ENCODE measurements at regions not wholly inside any gene's neighbourhood (a gene's known extent, or its start where the extent isn't known, plus 50 kb on each side); places are given as distances from the start of the nearest gene placed in this dataset.
"Not testable (repeated sequence)": the region's sequence is repeated elsewhere in the genome, so short reads cannot be mapped to it uniquely, and the experiment has no call there.

DNA sequence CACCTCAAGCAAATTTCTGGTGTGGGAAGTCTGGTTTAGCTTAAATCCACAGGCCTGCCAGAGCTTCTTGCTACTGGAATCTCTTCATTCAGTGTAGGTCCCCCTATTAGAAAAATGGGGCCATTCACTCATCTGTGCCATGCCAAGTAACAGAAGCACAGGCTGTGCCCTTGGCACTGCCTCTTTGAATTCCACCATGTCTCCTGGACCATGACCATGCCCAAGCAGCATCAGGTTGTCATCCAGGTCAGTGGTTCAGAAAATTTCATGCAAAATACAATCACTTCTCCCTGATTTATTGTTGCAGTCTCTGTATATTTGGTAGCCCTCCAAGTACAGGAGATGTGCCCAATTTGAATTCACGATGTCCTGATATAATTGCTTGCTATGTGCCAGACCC lies 602.1 kb upstream of the ZNF385D start:
- ATAC-seq: no peak
- no peak for DNase-seq
- intact Hi-C loops (cut with DNase I): no loop called here

DNA sequence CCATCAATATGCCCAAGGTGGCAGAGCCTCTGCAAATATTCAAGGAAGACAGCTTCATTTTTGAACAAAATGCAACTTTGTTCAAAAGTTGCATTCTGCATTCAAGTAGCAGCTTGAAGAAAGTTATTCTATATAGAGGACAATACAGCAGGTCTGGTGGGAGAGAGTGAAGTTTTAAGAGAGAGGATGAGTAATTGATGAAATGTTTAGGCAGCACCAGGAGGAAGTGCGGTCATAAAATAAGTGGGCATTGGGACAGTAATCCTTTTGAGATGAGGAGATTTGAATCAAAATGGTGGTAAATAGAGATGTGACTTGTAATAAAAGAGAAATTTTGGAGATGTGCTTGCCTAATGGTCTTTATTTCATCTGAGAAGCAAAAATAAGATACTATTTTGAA lies 607.3 kb upstream of the ZNF385D start:
- ATAC-seq (no peak), DNase-seq (no peak)
- intact Hi-C loops (cut with DNase I): no loop called here

DNA sequence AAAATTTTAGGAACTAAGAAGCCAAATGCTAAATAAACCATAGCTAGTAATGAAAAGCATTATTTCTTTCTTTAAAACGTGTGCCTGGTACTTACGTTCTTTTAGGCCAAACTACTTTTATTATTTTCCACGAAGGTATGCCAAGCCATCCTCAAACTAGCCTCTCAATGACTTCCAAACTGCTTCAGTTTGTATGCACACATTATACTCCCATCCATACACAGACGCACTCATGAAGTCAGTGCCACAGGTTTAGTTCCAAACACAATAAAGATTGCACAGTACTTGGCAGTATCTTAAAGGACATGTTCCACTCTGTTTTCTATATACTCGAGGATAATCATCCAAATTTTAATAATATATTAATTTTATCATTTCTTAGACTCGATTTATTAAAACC lies 609.2 kb upstream of the ZNF385D start:
- intact Hi-C loops (cut with DNase I): no loop called here
- ATAC-seq (no peak), DNase-seq (no peak)

DNA sequence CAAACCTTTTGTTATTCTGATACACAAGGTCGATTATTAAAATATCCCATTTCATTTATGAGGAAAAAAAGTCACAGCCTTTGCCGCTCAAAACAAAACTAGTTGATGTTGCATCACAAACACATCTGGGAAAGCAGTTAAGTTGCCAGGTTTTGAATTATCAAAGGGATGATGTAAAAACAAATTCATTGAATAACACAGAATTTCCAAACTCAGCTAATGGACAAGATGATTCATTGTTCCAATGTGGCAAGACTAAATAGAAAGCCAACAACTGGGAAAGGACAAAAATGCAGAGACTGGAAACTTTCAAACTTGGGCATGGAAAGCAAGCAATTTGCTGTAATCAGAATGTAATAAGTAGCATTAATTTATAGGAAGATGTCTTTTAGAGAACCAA lies 610.0 kb upstream of the ZNF385D start:
- ATAC-seq: peak in 1 of 2 donors; percentile 67
- DNase-seq: no peak
- intact Hi-C loops (cut with DNase I): no loop called here

DNA sequence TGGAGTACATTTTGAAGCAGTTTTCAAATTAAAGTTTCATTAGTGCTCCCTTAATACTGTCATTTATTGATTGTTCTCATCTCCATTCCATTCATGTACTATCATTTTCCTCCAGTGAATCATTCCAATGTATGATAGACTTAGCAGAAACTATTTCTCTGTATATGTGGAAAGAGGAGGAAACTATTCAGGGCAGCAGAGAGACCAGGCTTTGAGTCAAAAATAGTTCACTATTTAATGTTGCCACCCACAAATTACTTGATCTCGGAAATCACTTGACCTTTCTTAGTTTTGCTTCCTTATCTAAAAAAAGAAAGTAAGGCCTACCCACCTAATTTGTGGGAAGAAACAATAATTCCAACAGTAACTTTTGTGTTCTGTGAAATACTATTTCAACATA lies 610.5 kb upstream of the ZNF385D start:
- ATAC-seq: no peak
- intact Hi-C loops (cut with DNase I): no loop called here
- DNase-seq: no peak

DNA sequence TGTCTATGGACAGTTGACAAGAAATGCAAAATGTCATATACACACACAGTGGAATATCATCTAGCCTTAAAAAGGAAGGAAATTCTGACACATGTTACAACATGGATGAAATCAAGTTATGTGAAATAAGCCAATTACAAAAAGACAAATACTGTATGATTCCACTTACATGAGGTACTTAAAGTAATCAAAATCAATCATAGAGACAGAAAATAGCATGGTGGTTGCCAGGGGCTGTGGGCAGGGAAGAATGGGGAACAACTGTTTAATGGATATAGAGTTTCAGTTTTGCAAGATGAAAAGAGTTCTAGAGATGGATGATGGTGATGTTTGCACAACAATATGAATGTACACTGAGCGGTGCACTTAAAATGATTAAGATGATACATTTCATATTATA lies 613.8 kb upstream of the ZNF385D start:
- intact Hi-C loops (cut with DNase I): no loop called here

DNA sequence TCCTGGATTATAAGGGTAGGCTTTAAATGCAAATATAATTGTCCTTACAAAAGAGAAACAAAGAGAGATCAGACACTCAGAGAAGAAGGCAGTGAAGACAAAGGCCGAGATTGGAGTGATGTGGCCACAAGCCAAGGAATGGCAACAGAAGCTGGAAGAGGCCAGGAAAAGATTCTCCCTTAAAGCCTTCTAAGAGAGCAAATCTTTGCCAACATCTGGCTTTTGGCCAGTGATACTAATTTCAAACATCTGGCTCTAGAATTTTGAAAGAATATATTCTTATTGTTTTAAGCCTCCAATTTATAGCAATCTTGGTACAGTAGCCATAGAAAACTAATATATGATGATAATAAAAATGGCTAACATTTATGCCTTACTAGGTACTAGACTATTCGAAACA lies 615.8 kb upstream of the ZNF385D start:
- intact Hi-C loops (cut with DNase I): no loop called here
- no peak for ATAC-seq
- DNase-seq: no peak

More for the DNA sequence above, 613.8 kb upstream of the ZNF385D start:
- DNase-seq (no peak), ATAC-seq (no peak)

DNA sequence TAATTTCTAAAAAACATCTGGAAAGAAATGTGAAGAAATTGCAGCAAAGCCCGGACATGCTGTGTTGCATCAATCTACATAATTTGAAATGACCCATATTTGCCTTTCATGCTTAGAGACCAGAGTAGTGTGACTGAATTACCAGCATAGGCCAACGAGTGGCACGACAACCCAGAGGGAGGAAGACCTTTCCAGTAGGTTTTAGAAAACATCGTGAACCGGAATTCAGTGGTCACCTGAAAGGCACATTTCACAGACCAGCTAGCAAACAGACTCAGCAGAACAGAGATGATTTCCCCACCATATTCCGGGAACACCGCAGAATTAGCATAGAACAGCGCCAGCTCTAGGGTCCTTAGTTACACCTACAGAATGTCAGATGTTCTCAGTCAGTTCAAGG lies 620.0 kb upstream of the ZNF385D start:
- intact Hi-C loops (cut with DNase I): no loop called here
- DNase-seq (no peak), ATAC-seq (no peak)

DNA sequence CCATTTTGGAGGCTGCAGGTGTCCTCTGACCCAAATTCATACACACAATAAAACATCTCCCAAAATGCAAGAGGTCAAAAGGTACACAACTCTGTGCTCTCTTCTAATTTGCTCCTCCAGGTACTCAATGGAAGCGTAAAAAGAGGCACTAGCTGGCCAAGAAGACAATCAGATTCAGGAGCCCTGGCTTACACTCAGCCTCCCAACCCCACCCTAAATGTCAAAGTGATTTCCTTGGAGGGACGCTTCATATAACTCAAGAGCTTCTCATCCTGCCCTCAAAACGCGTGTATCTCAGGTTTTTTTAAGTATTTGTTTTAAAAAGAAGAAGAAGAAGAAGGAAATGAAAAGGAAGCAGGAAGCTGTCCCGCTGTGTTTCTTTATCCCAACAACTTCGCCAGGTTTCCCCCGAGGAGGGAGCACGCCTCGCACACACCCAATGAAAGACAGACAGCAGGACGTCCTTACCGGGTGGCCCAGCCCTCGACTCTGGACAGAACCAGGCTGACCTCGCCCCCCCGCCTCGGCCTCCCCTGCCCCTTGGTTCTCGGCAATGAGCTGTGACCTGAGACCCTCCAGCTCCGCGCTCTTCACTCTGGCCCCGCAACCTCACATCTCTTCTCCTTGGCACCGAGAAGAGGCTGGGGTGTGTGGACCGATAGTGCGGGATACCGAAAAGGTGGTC lies 620.7 kb upstream of the ZNF385D start:
- intact Hi-C loops (cut with DNase I): no loop called here
- DNase-seq (no peak), ATAC-seq (no peak)

DNA sequence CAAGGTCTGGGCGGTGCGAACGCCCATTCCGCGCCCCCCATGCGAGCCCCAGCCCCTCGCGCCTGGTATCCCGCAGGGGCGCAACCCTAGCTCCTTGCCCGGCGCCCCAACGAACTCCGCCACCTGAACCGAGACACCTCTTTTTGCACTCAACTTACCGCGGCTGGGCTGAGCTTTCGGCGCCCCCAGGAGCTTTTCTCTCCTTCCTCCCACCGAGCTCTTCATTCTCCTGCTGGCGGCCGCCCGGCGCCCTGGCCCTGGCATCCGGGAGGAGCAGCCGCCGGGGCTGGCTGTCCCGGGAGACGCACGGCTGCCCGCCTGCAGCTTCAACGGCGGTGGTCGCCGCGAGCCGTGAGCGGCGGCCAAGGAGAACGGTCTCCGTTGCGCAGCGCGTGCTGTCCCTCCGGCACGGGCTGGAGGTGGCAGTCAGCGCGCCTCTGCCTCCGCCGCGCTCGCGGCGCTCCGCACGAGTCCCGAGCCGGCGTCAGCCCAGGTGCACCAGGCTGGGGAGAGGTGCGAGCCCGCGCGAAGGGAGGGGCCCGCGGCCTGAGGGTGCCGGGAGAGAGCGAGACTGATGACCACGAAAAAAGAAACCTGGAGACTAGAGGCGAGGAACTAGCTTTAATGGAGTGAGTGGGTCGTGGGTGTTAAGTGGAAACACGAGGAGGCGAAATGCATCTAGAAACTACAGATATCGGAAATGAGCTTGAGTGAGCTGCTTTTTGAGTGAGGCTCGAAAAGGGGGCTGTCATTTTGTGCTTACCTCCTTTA lies 621.5 kb upstream of the ZNF385D start:
- DNase-seq (peak; percentile 20), ATAC-seq (peak in 1 of 2 donors; percentile 29)
- intact Hi-C loops (cut with DNase I): no loop called here

DNA sequence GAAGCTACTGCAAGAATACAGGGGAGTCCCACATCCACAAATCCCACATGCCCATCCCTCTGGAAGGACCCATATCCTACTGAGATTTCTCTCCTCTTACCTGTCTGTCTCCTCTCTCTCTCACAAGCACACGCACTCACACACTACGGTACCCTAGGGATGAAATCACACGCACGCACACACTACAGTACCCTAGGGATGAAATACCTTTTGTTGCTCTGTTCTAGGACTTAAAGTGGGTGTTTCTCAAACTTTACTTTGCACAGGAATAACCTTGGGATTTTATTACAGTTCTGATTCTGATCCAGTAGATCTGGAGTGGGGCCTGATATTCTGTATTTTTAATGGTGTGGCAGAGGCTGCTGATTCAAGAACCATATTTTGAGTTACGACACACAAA lies 622.2 kb upstream of the ZNF385D start:
- no peak for ATAC-seq
- intact Hi-C loops (cut with DNase I): no loop called here
- no peak for DNase-seq

DNA sequence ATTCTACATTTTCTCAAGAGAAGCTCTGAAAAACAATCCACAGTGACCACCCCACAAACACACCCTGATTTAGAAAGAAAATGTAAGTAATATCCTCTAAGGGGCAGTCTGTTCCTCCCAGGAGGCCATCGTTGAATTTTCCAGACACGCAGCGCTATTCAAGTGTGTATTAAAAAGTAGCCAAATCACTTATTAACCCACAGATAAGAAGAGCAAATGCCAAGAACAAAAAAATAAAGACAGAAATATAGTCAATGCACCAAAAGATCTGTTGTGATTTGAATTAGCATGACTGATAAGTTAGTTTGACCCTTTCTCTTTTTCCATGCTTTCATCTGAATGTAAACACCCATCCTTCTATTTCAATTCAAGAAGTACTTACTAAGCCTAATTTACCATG lies 622.8 kb upstream of the ZNF385D start:
- DNase-seq (no peak), ATAC-seq (no peak)
- intact Hi-C loops (cut with DNase I): no loop called here

DNA sequence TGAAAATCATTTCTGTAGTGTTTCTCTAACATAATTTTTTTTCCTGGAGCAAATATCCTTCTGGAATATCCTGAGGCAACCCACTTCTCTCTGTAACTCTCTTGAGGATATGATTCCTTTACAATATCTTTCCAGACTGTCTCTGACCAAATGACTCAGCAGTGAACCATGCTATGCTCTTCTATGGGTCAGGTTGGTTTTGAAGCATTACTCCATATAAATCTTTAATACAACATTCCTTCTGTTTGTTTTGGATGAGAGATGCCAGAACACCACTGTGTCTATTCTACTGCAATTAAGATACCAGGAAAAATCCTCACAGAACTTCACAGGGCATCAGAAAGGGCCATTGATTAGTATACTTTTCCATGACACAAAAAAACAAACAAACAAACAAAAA lies 626.4 kb upstream of the ZNF385D start:
- intact Hi-C loops (cut with DNase I): no loop called here
- no peak for ATAC-seq
- DNase-seq: no peak

DNA sequence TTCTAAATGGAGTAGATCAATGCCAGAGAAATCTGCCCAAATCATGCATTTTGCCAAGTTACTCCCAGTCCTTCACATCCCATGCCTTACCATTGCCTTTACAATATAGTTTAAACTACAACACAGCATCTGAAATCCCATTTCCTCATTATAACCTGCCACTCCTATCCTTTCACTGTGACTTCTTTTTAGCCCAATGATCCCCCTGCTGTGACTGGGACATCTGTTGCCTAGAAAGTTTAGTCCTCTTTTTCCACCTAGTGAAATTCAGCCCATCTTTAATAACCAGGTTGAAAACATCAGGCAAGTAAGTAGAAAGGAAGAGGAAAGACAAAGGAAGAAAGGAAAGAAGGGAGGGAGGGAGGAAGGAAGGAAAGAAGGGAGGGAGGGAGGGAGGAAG lies 627.9 kb upstream of the ZNF385D start:
- ATAC-seq: no peak
- DNase-seq: no peak
- intact Hi-C loops (cut with DNase I): no loop called here

DNA sequence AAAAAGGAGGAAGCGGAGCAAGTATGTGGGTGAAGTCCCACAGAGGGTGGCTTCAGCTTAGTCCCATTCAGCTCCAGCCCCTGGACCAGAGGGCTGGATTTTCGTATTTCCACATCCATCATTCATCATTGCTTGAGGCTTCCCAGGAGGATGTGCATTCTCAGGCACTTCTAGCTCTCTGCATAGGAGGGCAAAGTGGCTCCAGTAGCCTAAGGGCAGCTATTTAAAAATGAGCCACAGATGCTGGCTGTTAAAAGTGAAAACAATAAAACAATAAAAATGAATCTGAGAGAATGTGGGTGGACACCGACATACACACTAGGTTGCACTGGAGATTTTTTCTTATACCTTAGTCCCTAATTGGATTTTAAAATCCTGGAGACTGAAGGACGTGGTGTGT lies 629.2 kb upstream of the ZNF385D start:
- intact Hi-C loops (cut with DNase I): no loop called here
- DNase-seq (no peak), ATAC-seq (no peak)

DNA sequence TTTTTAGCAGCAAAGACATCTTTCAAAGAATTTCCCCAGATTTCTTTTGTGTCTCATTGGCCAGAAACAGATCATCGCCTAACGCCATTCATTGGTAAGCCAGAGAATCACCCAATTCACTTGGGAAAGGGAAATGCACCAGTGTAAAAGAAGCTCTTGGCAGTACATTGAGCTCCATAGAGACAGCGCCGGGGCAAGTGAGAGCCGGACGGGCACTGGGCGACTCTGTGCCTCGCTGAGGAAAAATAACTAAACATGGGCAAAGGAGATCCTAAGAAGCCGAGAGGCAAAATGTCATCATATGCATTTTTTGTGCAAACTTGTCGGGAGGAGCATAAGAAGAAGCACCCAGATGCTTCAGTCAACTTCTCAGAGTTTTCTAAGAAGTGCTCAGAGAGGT lies 630.6 kb upstream of the ZNF385D start:
- intact Hi-C loops (cut with DNase I); ATAC-seq: not testable (repeated sequence)
- DNase-seq: peak; percentile 21

DNA sequence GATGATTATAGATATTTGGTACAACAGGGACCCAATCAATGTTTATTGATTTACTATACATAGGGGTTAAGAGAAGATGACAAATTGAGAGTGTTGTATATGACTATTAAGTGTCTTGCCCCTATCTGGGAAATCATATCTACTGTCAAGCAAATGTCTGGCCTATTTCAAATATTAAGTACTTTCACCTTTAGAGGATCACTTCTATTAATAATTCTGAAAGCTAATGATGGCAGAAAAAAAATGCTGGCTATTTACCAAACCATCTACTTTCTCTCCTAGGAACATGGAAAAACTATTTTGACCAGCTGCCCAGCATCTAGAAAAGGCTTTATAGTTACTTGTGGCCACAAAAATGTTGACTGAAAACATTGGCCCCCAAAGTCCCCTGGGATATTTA lies 632.3 kb upstream of the ZNF385D start:
- DNase-seq (no peak), ATAC-seq (no peak)
- intact Hi-C loops (cut with DNase I): no loop called here

DNA sequence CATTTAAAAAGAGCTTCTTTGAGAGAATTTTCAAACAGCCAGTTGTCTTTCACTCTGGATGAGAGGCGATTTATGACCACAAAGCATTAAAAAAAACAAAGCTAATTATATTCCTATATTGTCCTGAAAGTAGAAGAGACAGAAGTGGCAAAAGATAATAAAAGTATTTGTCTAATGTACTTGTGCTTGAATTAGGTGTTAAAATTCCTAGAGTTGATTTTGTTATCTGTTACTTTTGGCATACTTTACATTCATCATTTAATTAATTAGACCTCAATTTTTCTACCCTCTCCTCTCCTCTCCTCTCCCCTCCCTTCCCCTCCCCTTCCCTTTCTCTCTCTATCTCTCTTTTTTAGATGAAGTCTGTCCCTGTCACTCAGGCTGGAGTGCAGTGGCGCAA lies 635.1 kb upstream of the ZNF385D start:
- no peak for ATAC-seq
- intact Hi-C loops (cut with DNase I): no loop called here
- no peak for DNase-seq

DNA sequence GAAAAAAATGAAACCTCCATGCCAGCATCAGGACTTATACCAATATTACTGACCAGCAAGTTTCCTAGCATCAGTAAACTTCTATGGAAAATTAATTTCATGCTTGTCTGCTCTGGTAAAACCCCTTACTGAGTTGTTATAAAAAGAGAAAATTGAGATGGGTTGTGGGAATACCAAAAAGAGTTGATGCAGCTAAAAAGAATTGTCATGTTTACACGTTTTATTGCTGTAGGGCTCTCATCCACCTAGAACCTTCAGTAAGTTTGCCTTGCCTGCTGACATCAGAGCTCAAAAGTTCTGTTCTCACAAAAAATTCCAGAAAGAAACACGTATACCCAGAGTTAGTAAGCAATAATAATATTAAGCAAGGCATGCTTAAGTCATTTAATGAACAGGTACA lies 641.3 kb upstream of the ZNF385D start:
- intact Hi-C loops (cut with DNase I): no loop called here
- ATAC-seq (no peak), DNase-seq (no peak)

DNA sequence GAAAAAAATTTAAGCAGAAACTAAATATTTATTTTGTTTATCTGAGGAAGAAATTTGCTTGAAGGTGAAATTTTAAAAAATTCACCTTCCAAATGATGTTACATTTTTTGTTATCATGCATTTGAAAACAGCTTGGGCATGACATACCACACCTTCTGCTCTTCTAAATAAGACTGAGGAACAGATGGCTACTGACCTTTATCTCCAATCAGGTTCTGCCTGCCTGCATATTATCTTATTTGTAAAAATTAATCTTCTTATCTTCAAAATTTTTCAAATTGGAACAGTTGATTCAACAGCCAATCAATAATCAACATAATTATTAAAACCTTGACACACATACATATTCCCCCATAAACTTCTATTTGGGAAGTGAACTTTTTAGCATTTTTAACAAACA lies 641.8 kb upstream of the ZNF385D start:
- intact Hi-C loops (cut with DNase I): no loop called here
- ATAC-seq (no peak), DNase-seq (no peak)

DNA sequence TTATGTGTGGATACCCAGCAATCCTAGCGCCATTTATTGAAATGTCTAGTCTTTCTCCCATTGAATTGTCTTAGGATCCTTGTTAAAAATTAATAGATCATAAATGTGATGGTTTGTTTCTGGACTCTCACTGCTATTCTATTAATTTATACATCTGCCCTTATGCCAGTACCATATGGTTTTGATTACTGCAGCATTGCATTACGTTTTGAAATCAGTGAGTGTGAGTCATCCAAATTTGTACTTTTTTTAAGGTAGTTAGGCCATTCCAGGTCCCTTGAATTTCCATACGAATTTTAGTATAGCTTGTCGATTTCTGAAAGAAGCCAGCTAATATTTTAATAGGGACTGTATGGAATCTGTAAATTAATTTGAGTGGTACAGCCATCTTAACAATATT lies 648.6 kb upstream of the ZNF385D start:
- ATAC-seq (no peak), DNase-seq (no peak)
- intact Hi-C loops (cut with DNase I): no loop called here
